ENCODE measurements at regions not wholly inside any gene's neighbourhood (a gene's known extent, or its start where the extent isn't known, plus 50 kb on each side); places are given as distances from the start of the nearest gene placed in this dataset.

GRCh38 chr13:76231522-76232167 is 595.5 kb downstream of the LMO7 start:
- no peak for DNase-seq (ENCODE audit: low read depth, low spot score)
- TF ChIP-seq FOXP2 (optimal IDR thresholded peaks at IDR 0.05; ENCODE audit: control extremely low read depth, extremely low read length, insufficient read depth), result no peak
- TF ChIP-seq EZH2 (IDR thresholded peaks at IDR 0.05), result no peak
- no peak for TF ChIP-seq POLR2AphosphoS5 (IDR thresholded peaks at IDR 0.05; ENCODE audit: borderline replicate concordance, low read depth, low read length)
- Histone ChIP-seq H3K36me3 (ENCODE audit: insufficient read depth, low read length) (no peaks in the 10 kb centered on the region), H3K4me3 (no peak overlapping the region), H3K9ac (ENCODE audit: insufficient read length) (no peak overlapping the region), H3K9me3 (ENCODE audit: low read depth, low read length) (no peaks in the 10 kb centered on the region), H3K27ac (no peak overlapping the region)

- no peaks in the 10 kb centered on the region for H3K9me3 ChIP-seq (ENCODE audit: low read depth, low read length)
- H3K9ac ChIP-seq (ENCODE audit: insufficient read length), result no peak overlapping the region
- no peaks in the 10 kb centered on the region for H3K36me3 ChIP-seq (ENCODE audit: insufficient read depth, low read length)
- no peak overlapping the region for H3K4me3 ChIP-seq
- TF ChIP-seq FOXP2 (optimal IDR thresholded peaks at IDR 0.05; ENCODE audit: control extremely low read depth, extremely low read length, insufficient read depth) (no peak), POLR2AphosphoS5 (IDR thresholded peaks at IDR 0.05; ENCODE audit: borderline replicate concordance, low read depth, low read length) (no peak), EZH2 (IDR thresholded peaks at IDR 0.05) (no peak)
- DNase-seq (ENCODE audit: low read depth, low spot score), result no peak
- H3K27ac ChIP-seq, result no peak overlapping the region
Measured at GRCh38 chr13:76229281-76229680, 593.2 kb downstream of the LMO7 start.

GRCh38 chr13:76226941-76227340 is 590.8 kb downstream of the LMO7 start:
- H3K4me3 ChIP-seq, result no peak overlapping the region
- no peak overlapping the region for H3K27ac ChIP-seq
- no peak for DNase-seq (ENCODE audit: low read depth, low spot score)
- no peaks in the 10 kb centered on the region for H3K9me3 ChIP-seq (ENCODE audit: low read depth, low read length)
- no peaks in the 10 kb centered on the region for H3K36me3 ChIP-seq (ENCODE audit: insufficient read depth, low read length)
- H3K9ac ChIP-seq (ENCODE audit: insufficient read length), result no peak overlapping the region
- TF ChIP-seq EZH2 (IDR thresholded peaks at IDR 0.05), result no peak
- TF ChIP-seq POLR2AphosphoS5 (IDR thresholded peaks at IDR 0.05; ENCODE audit: borderline replicate concordance, low read depth, low read length), result no peak
- TF ChIP-seq FOXP2 (optimal IDR thresholded peaks at IDR 0.05; ENCODE audit: control extremely low read depth, extremely low read length, insufficient read depth), result no peak

GRCh38 chr13:76225815-76226489 is 589.8 kb downstream of the LMO7 start:
- Histone ChIP-seq H3K27ac (no peak overlapping the region), H3K36me3 (ENCODE audit: insufficient read depth, low read length) (no peaks in the 10 kb centered on the region), H3K4me3 (no peak overlapping the region), H3K9ac (ENCODE audit: insufficient read length) (no peak overlapping the region), H3K9me3 (ENCODE audit: low read depth, low read length) (no peaks in the 10 kb centered on the region)
- TF ChIP-seq FOXP2 (optimal IDR thresholded peaks at IDR 0.05; ENCODE audit: control extremely low read depth, extremely low read length, insufficient read depth), result no peak
- no peak for TF ChIP-seq EZH2 (IDR thresholded peaks at IDR 0.05)
- TF ChIP-seq POLR2AphosphoS5 (IDR thresholded peaks at IDR 0.05; ENCODE audit: borderline replicate concordance, low read depth, low read length), result no peak
- no peak for DNase-seq (ENCODE audit: low read depth, low spot score)

GRCh38 chr13:76223999-76224398 is 587.9 kb downstream of the LMO7 start:
- DNase-seq (ENCODE audit: low read depth, low spot score), result no peak
- no peaks in the 10 kb centered on the region for H3K9me3 ChIP-seq (ENCODE audit: low read depth, low read length)
- H3K4me3 ChIP-seq, result no peak overlapping the region
- no peaks in the 10 kb centered on the region for H3K36me3 ChIP-seq (ENCODE audit: insufficient read depth, low read length)
- H3K27ac ChIP-seq, result no peak overlapping the region
- no peak overlapping the region for H3K9ac ChIP-seq (ENCODE audit: insufficient read length)
- TF ChIP-seq EZH2 (IDR thresholded peaks at IDR 0.05), result no peak
- TF ChIP-seq FOXP2 (optimal IDR thresholded peaks at IDR 0.05; ENCODE audit: control extremely low read depth, extremely low read length, insufficient read depth), result no peak

GRCh38 chr13:76223565-76223964 is 587.4 kb downstream of the LMO7 start:
- H3K4me3 ChIP-seq, result no peak overlapping the region
- no peaks in the 10 kb centered on the region for H3K36me3 ChIP-seq (ENCODE audit: insufficient read depth, low read length)
- TF ChIP-seq FOXP2 (optimal IDR thresholded peaks at IDR 0.05; ENCODE audit: control extremely low read depth, extremely low read length, insufficient read depth) (no peak), EZH2 (IDR thresholded peaks at IDR 0.05) (no peak), POLR2AphosphoS5 (IDR thresholded peaks at IDR 0.05; ENCODE audit: borderline replicate concordance, low read depth, low read length) (no peak)
- H3K9ac ChIP-seq (ENCODE audit: insufficient read length), result no peak overlapping the region
- H3K9me3 ChIP-seq (ENCODE audit: low read depth, low read length), result no peaks in the 10 kb centered on the region
- no peak for DNase-seq (ENCODE audit: low read depth, low spot score)
- no peak overlapping the region for H3K27ac ChIP-seq

GRCh38 chr13:76222511-76222910 is 586.4 kb downstream of the LMO7 start:
- no peak overlapping the region for H3K27ac ChIP-seq
- H3K9me3 ChIP-seq (ENCODE audit: low read depth, low read length), result no peaks in the 10 kb centered on the region
- no peak for DNase-seq (ENCODE audit: low read depth, low spot score)
- no peak for TF ChIP-seq FOXP2 (optimal IDR thresholded peaks at IDR 0.05; ENCODE audit: control extremely low read depth, extremely low read length, insufficient read depth)
- TF ChIP-seq POLR2AphosphoS5 (IDR thresholded peaks at IDR 0.05; ENCODE audit: borderline replicate concordance, low read depth, low read length), result no peak
- TF ChIP-seq EZH2 (IDR thresholded peaks at IDR 0.05), result no peak
- H3K9ac ChIP-seq (ENCODE audit: insufficient read length), result no peak overlapping the region
- H3K4me3 ChIP-seq, result no peak overlapping the region
- no peaks in the 10 kb centered on the region for H3K36me3 ChIP-seq (ENCODE audit: insufficient read depth, low read length)

- H3K9ac ChIP-seq (ENCODE audit: insufficient read length), result no peak overlapping the region
- no peak for DNase-seq (ENCODE audit: low read depth, low spot score)
- H3K9me3 ChIP-seq (ENCODE audit: low read depth, low read length), result no peaks in the 10 kb centered on the region
- no peak overlapping the region for H3K27ac ChIP-seq
- no peak for TF ChIP-seq FOXP2 (optimal IDR thresholded peaks at IDR 0.05; ENCODE audit: control extremely low read depth, extremely low read length, insufficient read depth)
- TF ChIP-seq EZH2 (IDR thresholded peaks at IDR 0.05), result no peak
- no peak overlapping the region for H3K4me3 ChIP-seq
- H3K36me3 ChIP-seq (ENCODE audit: insufficient read depth, low read length), result no peaks in the 10 kb centered on the region
Measured at GRCh38 chr13:76216729-76217128, 580.6 kb downstream of the LMO7 start.

GRCh38 chr13:76214001-76214400 is 577.9 kb downstream of the LMO7 start:
- TF ChIP-seq FOXP2 (optimal IDR thresholded peaks at IDR 0.05; ENCODE audit: control extremely low read depth, extremely low read length, insufficient read depth) (no peak), POLR2AphosphoS5 (IDR thresholded peaks at IDR 0.05; ENCODE audit: borderline replicate concordance, low read depth, low read length) (no peak), EZH2 (IDR thresholded peaks at IDR 0.05) (no peak)
- Histone ChIP-seq H3K4me3 (no peak overlapping the region), H3K36me3 (ENCODE audit: insufficient read depth, low read length) (no peaks in the 10 kb centered on the region), H3K9ac (ENCODE audit: insufficient read length) (no peak overlapping the region), H3K9me3 (ENCODE audit: low read depth, low read length) (no peaks in the 10 kb centered on the region), H3K27ac (no peak overlapping the region)
- no peak for DNase-seq (ENCODE audit: low read depth, low spot score)
